GM12878 (cell line): ENCODE measurements at regions not wholly inside any gene's neighbourhood (a gene's known extent, or its start where the extent isn't known, plus 50 kb on each side); places are given as distances from the start of the nearest gene placed in this dataset.

Experiments
- ATAC-seq: fragments of 200-7000 bp; cut with Tn5 transposase; 3 replicates; pipeline ENCODE4 v1.9.1; 2020; ENCODE audit warnings: mild to moderate bottlenecking, moderate library complexity
- BruUV-seq: library from RNA; stranded (reverse); fragments of 400-500 nt; replicated peaks from 2 replicates; lab custom pipeline; 2021; lab: Mats Ljungman, UMichigan
- CTCF ChIA-PET: fragments of 300-600 bp; sonication (Branson Sonifier 250); formaldehyde crosslinking; extraction: SDS; loops from one replicate; lab custom pipeline; 2021; ENCODE audit warnings: inconsistent platforms; lab: Yijun Ruan, JAX
- POLR2A ChIA-PET: fragments of 350-600 bp; formaldehyde crosslinking; extraction: SDS; loops from one replicate; lab custom pipeline; 2021; ENCODE audit warnings: inconsistent platforms; lab: Charles Lee
- RAD21 ChIA-PET: fragments of 300-600 bp; sonication (Branson Sonifier 250); formaldehyde crosslinking; loops from one replicate; lab custom pipeline; 2023; ENCODE audit warnings: antibody characterized with exemption; ENCODE audit not compliant: unreplicated experiment; lab: Charles Lee
- SMC1A ChIA-PET: fragments of 300-600 bp; sonication (Branson Sonifier 250); formaldehyde crosslinking; loops from one replicate; lab custom pipeline; 2023; ENCODE audit not compliant: unreplicated experiment, uncharacterized antibody; lab: Charles Lee
- DNase-seq: peaks from one replicate; pipeline ENCODE4 v3.0.0-alpha.2; 2011; ENCODE audit warnings: low read depth, low spot score
- FAIRE-seq: peaks from 3 replicates; lab custom pipeline; 2011; peaks lifted over from hg19 to GRCh38; lab: Jason Lieb, UNC
- H2AFZ ChIP-seq: 2 replicates; pipeline ENCODE4 v1.6.0; 2011; ENCODE audit warnings: low read depth, low read length, control low read depth; ENCODE audit not compliant: control insufficient read depth
- H3K27ac ChIP-seq: 2 replicates; pipeline ENCODE4 v1.5.1; 2011; ENCODE audit warnings: control low read depth; ENCODE audit not compliant: control insufficient read depth, insufficient read depth
- H3K27me3 ChIP-seq, 2 experiments: replicated peaks in 1 of 2; 2 replicates each; pipeline versions ENCODE4 v1.6.0 to v1.6.1; 2011; ENCODE audit warnings: low read length in 1 of 2; ENCODE audit not compliant: control insufficient read depth in 2 of 2, insufficient read depth in 2 of 2
- H3K36me3 ChIP-seq, 2 experiments: 2 replicates each; pipeline ENCODE4 v1.5.1; 2011; ENCODE audit warnings: low read length in 1 of 2; ENCODE audit not compliant: control insufficient read depth in 2 of 2, insufficient read depth in 2 of 2
- H3K4me1 ChIP-seq: 2 replicates; pipeline ENCODE4 v1.6.1; 2011; ENCODE audit warnings: mild to moderate bottlenecking, low read length, moderate library complexity, mixed read lengths; ENCODE audit not compliant: control insufficient read depth, insufficient read depth
- H3K4me2 ChIP-seq: 2 replicates; pipeline ENCODE4 v1.6.0; 2011; ENCODE audit warnings: control low read depth; ENCODE audit not compliant: control insufficient read depth, insufficient read depth
- H3K4me3 ChIP-seq: fragments of 200-600 bp; sonication (generic); 2 replicates; pipeline ENCODE4 v1.5.1; 2016
- H3K79me2 ChIP-seq: 2 replicates; pipeline ENCODE4 v1.6.0; 2011; ENCODE audit warnings: low read length; ENCODE audit not compliant: control insufficient read depth, insufficient read depth
- H3K9ac ChIP-seq: 2 replicates; pipeline ENCODE4 v1.8.0; 2011; ENCODE audit warnings: low read length, control low read depth, mixed read lengths; ENCODE audit not compliant: control insufficient read depth, insufficient read depth
- H3K9me3 ChIP-seq: replicated peaks from 3 replicates; pipeline ENCODE4 v1.5.1; 2011; ENCODE audit warnings: mild to moderate bottlenecking, low read length; ENCODE audit not compliant: control insufficient read depth, insufficient read depth
- H4K20me1 ChIP-seq: 2 replicates; pipeline ENCODE4 v1.6.0; 2011; ENCODE audit not compliant: control insufficient read depth, insufficient read depth
- BACH1 ChIP-seq: fragments of 450-650 bp; IDR thresholded peaks from 2 replicates; pipeline ENCODE4 v1.6.1; 2017; ENCODE audit warnings: mild to moderate bottlenecking, borderline replicate concordance
- DPF2 ChIP-seq: fragments of 450-650 bp; IDR thresholded peaks from 2 replicates; pipeline ENCODE4 v1.6.1; 2017; ENCODE audit warnings: mild to moderate bottlenecking
- EP300 ChIP-seq, 2 experiments: fragments of 150-350 bp in 1 of 2; IDR thresholded peaks; 2 replicates each; pipeline ENCODE4 v1.6.1; 2011 to 2012; ENCODE audit warnings: low read depth in 2 of 2, low read length in 2 of 2, borderline replicate concordance in 1 of 2, improper control_type of control experiment in 1 of 2, inconsistent platforms in 1 of 2; ENCODE audit not compliant: control insufficient read depth in 1 of 2
- HDAC2 ChIP-seq: fragments of 200-600 bp; sonication (generic); IDR thresholded peaks from 2 replicates; pipeline ENCODE4 v1.6.1; 2017
- HDGF ChIP-seq: fragments of 450-650 bp; IDR thresholded peaks from 2 replicates; pipeline ENCODE4 v1.6.1; 2016; ENCODE audit warnings: antibody characterized with exemption
- JUNB ChIP-seq: IDR thresholded peaks from 2 replicates; pipeline ENCODE4 v1.6.1; 2016; ENCODE audit warnings: antibody characterized with exemption, mild to moderate bottlenecking
- JUND ChIP-seq: IDR thresholded peaks from 2 replicates; pipeline ENCODE4 v1.6.1; 2012; ENCODE audit warnings: low read depth, mild to moderate bottlenecking, low read length, improper control_type of control experiment, moderate library complexity
- KDM1A ChIP-seq: fragments of 200-600 bp; sonication (generic); IDR thresholded peaks from 2 replicates; pipeline ENCODE4 v1.6.1; 2016; ENCODE audit warnings: borderline replicate concordance
- MEF2B ChIP-seq: fragments of 450-650 bp; IDR thresholded peaks from 2 replicates; pipeline ENCODE4 v1.6.1; 2018; ENCODE audit warnings: mild to moderate bottlenecking, moderate library complexity; ENCODE audit not compliant: partially characterized antibody, poor library complexity, severe bottlenecking
- MYB ChIP-seq: fragments of 150-350 bp; IDR thresholded peaks from 2 replicates; pipeline ENCODE4 v1.6.1; 2014; ENCODE audit warnings: mild to moderate bottlenecking, low read depth, low read length, borderline replicate concordance
- POLR2AphosphoS2 ChIP-seq: IDR thresholded peaks from 2 replicates; pipeline ENCODE4 v1.6.1; 2011; ENCODE audit warnings: low read depth, mild to moderate bottlenecking, low read length, improper control_type of control experiment, moderate library complexity
- POLR2AphosphoS5 ChIP-seq: IDR thresholded peaks from 2 replicates; pipeline ENCODE4 v1.6.1; 2011; ENCODE audit warnings: mild to moderate bottlenecking, low read length, inconsistent platforms
- RELA ChIP-seq: fragments of 450-650 bp; IDR thresholded peaks from 2 replicates; pipeline ENCODE4 v1.8.0; 2014; ENCODE audit warnings: borderline replicate concordance; ENCODE audit not compliant: partially characterized antibody
- YBX1 ChIP-seq: fragments of 450-650 bp; IDR thresholded peaks from 2 replicates; pipeline ENCODE4 v1.6.1; 2016; ENCODE audit warnings: antibody characterized with exemption
- YY1 ChIP-seq: IDR thresholded peaks from 2 replicates; pipeline ENCODE4 v1.6.1; 2011; ENCODE audit warnings: low read depth, mild to moderate bottlenecking, low read length
- ZNF274 ChIP-seq: IDR thresholded peaks from one replicate; pipeline ENCODE4 v1.8.0; 2011; ENCODE audit not compliant: insufficient read length, insufficient read depth
- WGBS: methylation state at CpG from one replicate; pipeline ENCODE4 v1.1.6; 2016; ENCODE audit warnings: low lambda C conversion rate; ENCODE audit not compliant: insufficient replicate concordance, insufficient coverage; ENCODE audit errors: missing lambda C conversion rate; 5-methylcytosine and 5-hydroxymethylcytosine counted together
- in situ Hi-C: fragments of 300-500 bp; cut with MboI; formaldehyde crosslinking; loops from 9 replicates; pipeline ENCODE4 v1.14.3; 2018; ENCODE audit warnings: mixed read lengths
- intact Hi-C: fragments of 100-400 bp; cut with micrococcal nuclease; formaldehyde crosslinking; loops from one replicate; pipeline ENCODE4 v1.14.2; 2022; ENCODE audit not compliant: unreplicated experiment
- TF ChIP-seq, protein P1 (sequence below): fragments of 450-650 bp; IDR thresholded peaks from 2 replicates; pipeline ENCODE4 v1.6.1; 2018; ENCODE audit warnings: borderline replicate concordance, mild to moderate bottlenecking; ENCODE audit not compliant: partially characterized antibody
- TF ChIP-seq, protein P2 (sequence below): fragments of 450-650 bp; IDR thresholded peaks from 2 replicates; pipeline ENCODE4 v1.6.1; 2017; ENCODE audit warnings: mild to moderate bottlenecking, moderate library complexity
- TF ChIP-seq, protein P3 (sequence below): fragments of 450-650 bp; IDR thresholded peaks from 2 replicates; pipeline ENCODE4 v1.6.1; 2017; ENCODE audit warnings: low read depth, mild to moderate bottlenecking, moderate library complexity

DNA sequence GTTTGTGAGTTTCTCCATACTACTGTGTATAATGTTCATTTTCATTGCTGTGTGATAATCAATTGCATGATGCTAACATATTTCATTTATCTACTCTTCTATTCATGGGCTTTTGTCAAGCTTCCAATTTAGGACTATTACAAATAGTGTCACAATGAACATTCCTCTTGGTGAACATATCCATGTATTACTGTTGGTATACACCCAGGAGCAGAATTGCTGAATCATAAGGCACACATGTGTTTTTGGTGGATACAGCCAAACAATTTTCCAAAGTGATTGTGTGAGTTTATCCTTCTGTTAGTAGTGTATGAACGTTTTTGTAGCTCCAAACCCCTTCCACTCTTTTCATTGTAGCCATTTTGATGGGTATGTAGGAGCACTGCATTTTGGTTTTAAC lies 101.6 kb upstream of the COPS8 start:
- no peaks in the 10 kb centered on the region for H4K20me1 ChIP-seq
- H3K4me1 ChIP-seq = no peaks in the 10 kb centered on the region
- H3K27me3 ChIP-seq = peaks cover 0 to 3% of the 10 kb centered on the region in 2 experiments; a peak in 3 of 4 replicates
- no peak overlapping the region for H3K4me3 ChIP-seq
- SMC1A ChIA-PET = no interaction called here
- H3K27ac ChIP-seq = no peak overlapping the region
- DNase-seq = no peak
- no peaks in the 10 kb centered on the region for H3K9me3 ChIP-seq
- no peak for TF ChIP-seq JUNB
- TF ChIP-seq ZNF274 = no peak
- TF ChIP-seq EP300 (IDR thresholded peaks at IDR 0.05; ENCODE audit: borderline replicate concordance in 1 of 2, control insufficient read depth in 1 of 2, low read depth in 2 of 2, low read length in 2 of 2) = no peak
- no peak for TF ChIP-seq BACH1
- no peak for TF ChIP-seq MYB
- no peak for TF ChIP-seq RELA
- TF ChIP-seq POLR2AphosphoS5 = no peak
- TF ChIP-seq YY1 = no peak
- TF ChIP-seq HDGF = no peak
- TF ChIP-seq, protein P1, sequence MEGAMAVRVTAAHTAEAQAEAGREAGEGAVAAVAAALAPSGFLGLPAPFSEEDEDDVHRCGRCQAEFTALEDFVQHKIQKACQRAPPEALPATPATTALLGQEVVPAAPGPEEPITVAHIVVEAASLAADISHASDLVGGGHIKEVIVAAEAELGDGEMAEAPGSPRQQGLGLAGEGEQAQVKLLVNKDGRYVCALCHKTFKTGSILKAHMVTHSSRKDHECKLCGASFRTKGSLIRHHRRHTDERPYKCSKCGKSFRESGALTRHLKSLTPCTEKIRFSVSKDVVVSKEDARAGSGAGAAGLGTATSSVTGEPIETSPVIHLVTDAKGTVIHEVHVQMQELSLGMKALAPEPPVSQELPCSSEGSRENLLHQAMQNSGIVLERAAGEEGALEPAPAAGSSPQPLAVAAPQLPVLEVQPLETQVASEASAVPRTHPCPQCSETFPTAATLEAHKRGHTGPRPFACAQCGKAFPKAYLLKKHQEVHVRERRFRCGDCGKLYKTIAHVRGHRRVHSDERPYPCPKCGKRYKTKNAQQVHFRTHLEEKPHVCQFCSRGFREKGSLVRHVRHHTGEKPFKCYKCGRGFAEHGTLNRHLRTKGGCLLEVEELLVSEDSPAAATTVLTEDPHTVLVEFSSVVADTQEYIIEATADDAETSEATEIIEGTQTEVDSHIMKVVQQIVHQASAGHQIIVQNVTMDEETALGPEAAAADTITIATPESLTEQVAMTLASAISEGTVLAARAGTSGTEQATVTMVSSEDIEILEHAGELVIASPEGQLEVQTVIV = no peak
- TF ChIP-seq YBX1 = no peak
- TF ChIP-seq DPF2 = no peak
- no peak for TF ChIP-seq JUND
- TF ChIP-seq MEF2B = no peak
- TF ChIP-seq KDM1A = no peak
- TF ChIP-seq, protein P2, sequence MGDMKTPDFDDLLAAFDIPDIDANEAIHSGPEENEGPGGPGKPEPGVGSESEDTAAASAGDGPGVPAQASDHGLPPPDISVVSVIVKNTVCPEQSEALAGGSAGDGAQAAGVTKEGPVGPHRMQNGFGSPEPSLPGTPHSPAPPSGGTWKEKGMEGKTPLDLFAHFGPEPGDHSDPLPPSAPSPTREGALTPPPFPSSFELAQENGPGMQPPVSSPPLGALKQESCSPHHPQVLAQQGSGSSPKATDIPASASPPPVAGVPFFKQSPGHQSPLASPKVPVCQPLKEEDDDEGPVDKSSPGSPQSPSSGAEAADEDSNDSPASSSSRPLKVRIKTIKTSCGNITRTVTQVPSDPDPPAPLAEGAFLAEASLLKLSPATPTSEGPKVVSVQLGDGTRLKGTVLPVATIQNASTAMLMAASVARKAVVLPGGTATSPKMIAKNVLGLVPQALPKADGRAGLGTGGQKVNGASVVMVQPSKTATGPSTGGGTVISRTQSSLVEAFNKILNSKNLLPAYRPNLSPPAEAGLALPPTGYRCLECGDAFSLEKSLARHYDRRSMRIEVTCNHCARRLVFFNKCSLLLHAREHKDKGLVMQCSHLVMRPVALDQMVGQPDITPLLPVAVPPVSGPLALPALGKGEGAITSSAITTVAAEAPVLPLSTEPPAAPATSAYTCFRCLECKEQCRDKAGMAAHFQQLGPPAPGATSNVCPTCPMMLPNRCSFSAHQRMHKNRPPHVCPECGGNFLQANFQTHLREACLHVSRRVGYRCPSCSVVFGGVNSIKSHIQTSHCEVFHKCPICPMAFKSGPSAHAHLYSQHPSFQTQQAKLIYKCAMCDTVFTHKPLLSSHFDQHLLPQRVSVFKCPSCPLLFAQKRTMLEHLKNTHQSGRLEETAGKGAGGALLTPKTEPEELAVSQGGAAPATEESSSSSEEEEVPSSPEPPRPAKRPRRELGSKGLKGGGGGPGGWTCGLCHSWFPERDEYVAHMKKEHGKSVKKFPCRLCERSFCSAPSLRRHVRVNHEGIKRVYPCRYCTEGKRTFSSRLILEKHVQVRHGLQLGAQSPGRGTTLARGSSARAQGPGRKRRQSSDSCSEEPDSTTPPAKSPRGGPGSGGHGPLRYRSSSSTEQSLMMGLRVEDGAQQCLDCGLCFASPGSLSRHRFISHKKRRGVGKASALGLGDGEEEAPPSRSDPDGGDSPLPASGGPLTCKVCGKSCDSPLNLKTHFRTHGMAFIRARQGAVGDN = no peak
- TF ChIP-seq HDAC2 = no peak
- TF ChIP-seq, protein P3, sequence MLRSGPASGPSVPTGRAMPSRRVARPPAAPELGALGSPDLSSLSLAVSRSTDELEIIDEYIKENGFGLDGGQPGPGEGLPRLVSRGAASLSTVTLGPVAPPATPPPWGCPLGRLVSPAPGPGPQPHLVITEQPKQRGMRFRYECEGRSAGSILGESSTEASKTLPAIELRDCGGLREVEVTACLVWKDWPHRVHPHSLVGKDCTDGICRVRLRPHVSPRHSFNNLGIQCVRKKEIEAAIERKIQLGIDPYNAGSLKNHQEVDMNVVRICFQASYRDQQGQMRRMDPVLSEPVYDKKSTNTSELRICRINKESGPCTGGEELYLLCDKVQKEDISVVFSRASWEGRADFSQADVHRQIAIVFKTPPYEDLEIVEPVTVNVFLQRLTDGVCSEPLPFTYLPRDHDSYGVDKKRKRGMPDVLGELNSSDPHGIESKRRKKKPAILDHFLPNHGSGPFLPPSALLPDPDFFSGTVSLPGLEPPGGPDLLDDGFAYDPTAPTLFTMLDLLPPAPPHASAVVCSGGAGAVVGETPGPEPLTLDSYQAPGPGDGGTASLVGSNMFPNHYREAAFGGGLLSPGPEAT = no peak
- TF ChIP-seq POLR2AphosphoS2 = no peak
- TF ChIP-seq, all 136 proteins: peak for 0
- ATAC-seq (no peak), FAIRE-seq (no peak)
- ChIA-PET POLR2A (no interaction called here), RAD21 (no interaction called here), CTCF (no interaction called here)
- no TSS peak for BruUV-seq
- H3K36me3 ChIP-seq = no peaks in the 10 kb centered on the region
- intact Hi-C loops = no loop called here
- 0% methylated on average over 1 of the region's 1 CpG for WGBS
- no peak overlapping the region for H2AFZ ChIP-seq
- in situ Hi-C loops = no loop called here
- no peak overlapping the region for H3K4me2 ChIP-seq
- H3K9ac ChIP-seq = no peak overlapping the region
- no peaks in the 10 kb centered on the region for H3K79me2 ChIP-seq
